AG09319 (cell line): ENCODE measurements at regions not wholly inside any gene's neighbourhood (a gene's known extent, or its start where the extent isn't known, plus 50 kb on each side); places are given as distances from the start of the nearest gene placed in this dataset.
A peak's percentile ranks its signal among the peaks of the same experiment; 100 is the strongest.

Experiments
- DNase-seq: peaks from one replicate; pipeline ENCODE4 v3.0.0-alpha.2; 2010; ENCODE audit warnings: low read depth; ENCODE audit errors: extremely low read depth
- CTCF ChIP-seq: IDR thresholded peaks from 2 replicates; pipeline ENCODE4 v1.5.1; 2011; ENCODE audit warnings: low read depth, mild to moderate bottlenecking, inconsistent platforms, low read length, moderate library complexity

- peak; percentile 24 for DNase-seq
- no peak for TF ChIP-seq CTCF
Measured at GRCh38 chr13:47215736-47216135, 318.9 kb upstream of the HTR2A start.

- no peak for TF ChIP-seq CTCF
Measured at GRCh38 chr13:47213047-47213446, 316.2 kb upstream of the HTR2A start.

GRCh38 chr13:47211106-47211505 is 314.3 kb upstream of the HTR2A start:
- DNase-seq, result no peak
- no peak for TF ChIP-seq CTCF

More at GRCh38 chr13:47213047-47213446, 316.2 kb upstream of the HTR2A start:
- DNase-seq, result no peak

- no peak for DNase-seq
- no peak for TF ChIP-seq CTCF
Measured at GRCh38 chr13:47206111-47206510, 309.3 kb upstream of the HTR2A start.

GRCh38 chr13:47190696-47191305 is 293.9 kb upstream of the HTR2A start:
- no peak for DNase-seq
- TF ChIP-seq CTCF, result no peak

- no peak for TF ChIP-seq CTCF
- peak; percentile 64 for DNase-seq
Measured at GRCh38 chr13:47188802-47189201, 291.9 kb upstream of the HTR2A start.

- TF ChIP-seq CTCF, result no peak
- no peak for DNase-seq
Measured at GRCh38 chr13:47186471-47186870, 289.6 kb upstream of the HTR2A start.
